Neural cell (in vitro differentiated cells): ENCODE measurements at regions not wholly inside any gene's neighbourhood (a gene's known extent, or its start where the extent isn't known, plus 50 kb on each side); places are given as distances from the start of the nearest gene placed in this dataset.
"Not testable (repeated sequence)": the region's sequence is repeated elsewhere in the genome, so short reads cannot be mapped to it uniquely, and the experiment has no call there.

Experiments used
- H2AFZ ChIP-seq: fragments of 200-600, 300-800 bp; sonication (generic), shearing (Covaris generic); 2 replicates; pipeline ENCODE4 v1.6.0; 2014; ENCODE audit warnings: low read depth, mild to moderate bottlenecking, antibody characterized with exemption, low read length, moderate library complexity
- H3F3A ChIP-seq: fragments of 200-600 bp; shearing (Covaris generic); 2 replicates; pipeline ENCODE4 v1.6.1; 2016; ENCODE audit warnings: mild to moderate bottlenecking, moderate library complexity, mixed read lengths, antibody characterized with exemption, low read length; ENCODE audit not compliant: insufficient read depth, poor library complexity, severe bottlenecking
- H3K27ac ChIP-seq: fragments of 200-600, 300-800 bp; sonication (generic), shearing (Covaris generic); 2 replicates; pipeline ENCODE4 v1.5.1; 2014; ENCODE audit warnings: mild to moderate bottlenecking, low read length, moderate library complexity
- H3K27me3 ChIP-seq: fragments of 300-800, 200-600 bp; sonication (generic), shearing (Covaris generic); 2 replicates; pipeline ENCODE4 v1.6.0; 2014; ENCODE audit warnings: mild to moderate bottlenecking, low read depth, low read length, moderate library complexity; ENCODE audit not compliant: insufficient read depth
- H3K36me3 ChIP-seq: fragments of 300-800, 200-600 bp; sonication (generic), shearing (Covaris generic); 2 replicates; pipeline ENCODE4 v1.5.1; 2014; ENCODE audit warnings: mild to moderate bottlenecking, antibody characterized with exemption, low read length, moderate library complexity; ENCODE audit not compliant: insufficient read depth
- H3K4me2 ChIP-seq: fragments of 300-800, 200-600 bp; sonication (generic), shearing (Covaris generic); 2 replicates; pipeline ENCODE4 v1.6.0; 2014; ENCODE audit warnings: mild to moderate bottlenecking, low read length
- H3K4me3 ChIP-seq: fragments of 300-800, 200-600 bp; sonication (generic), shearing (Covaris generic); 2 replicates; pipeline ENCODE4 v1.5.1; 2014; ENCODE audit warnings: mild to moderate bottlenecking, low read length, moderate library complexity
- H3K79me2 ChIP-seq: fragments of 200-600 bp; shearing (Covaris generic); replicated peaks from 2 replicates; pipeline ENCODE4 v1.6.0; 2014; ENCODE audit warnings: mild to moderate bottlenecking, low read length, moderate library complexity; ENCODE audit not compliant: insufficient read depth
- H3K9ac ChIP-seq: fragments of 300-800, 200-600 bp; sonication (generic), shearing (Covaris generic); 2 replicates; pipeline ENCODE4 v1.6.1; 2016; ENCODE audit warnings: mild to moderate bottlenecking, low read length, mixed read lengths
- H3K9me2 ChIP-seq: fragments of 200-600 bp; shearing (Covaris generic); 2 replicates; pipeline ENCODE4 v1.6.1; 2016; ENCODE audit warnings: mild to moderate bottlenecking, low read length, mixed read lengths; ENCODE audit not compliant: insufficient read depth
- H3K9me3 ChIP-seq: fragments of 200-600, 300-800 bp; sonication (generic), shearing (Covaris generic); 2 replicates; pipeline ENCODE4 v1.6.1; 2016; ENCODE audit warnings: mild to moderate bottlenecking, mixed run types, low read length, moderate library complexity, mixed read lengths
- H4K20me1 ChIP-seq: fragments of 200-600 bp; shearing (Covaris generic); 2 replicates; pipeline ENCODE4 v1.6.1; 2016; ENCODE audit warnings: mild to moderate bottlenecking, mixed run types; ENCODE audit not compliant: insufficient read depth
- CTCF ChIP-seq: fragments of 450-650 bp; IDR thresholded peaks from 2 replicates; pipeline ENCODE4 v1.5.1; 2014; ENCODE audit warnings: antibody characterized with exemption, mild to moderate bottlenecking, moderate library complexity; ENCODE audit not compliant: poor library complexity, severe bottlenecking
- EP300 ChIP-seq: fragments of 450-650 bp; conservative IDR thresholded peaks from 2 replicates; pipeline ENCODE4 v1.6.1; 2014; ENCODE audit warnings: antibody characterized with exemption, mild to moderate bottlenecking, moderate library complexity; ENCODE audit not compliant: poor library complexity, severe bottlenecking
- EZH2 ChIP-seq: fragments of 200-600, 300-800 bp; shearing (Covaris generic), sonication (generic); IDR thresholded peaks from 2 replicates; pipeline ENCODE4 v1.6.1; 2014; ENCODE audit warnings: antibody characterized with exemption, low read length, borderline replicate concordance, mild to moderate bottlenecking; ENCODE audit not compliant: insufficient read depth, poor library complexity, severe bottlenecking
- MXI1 ChIP-seq: fragments of 450-650 bp; conservative IDR thresholded peaks from 2 replicates; pipeline ENCODE4 v1.6.1; 2014; ENCODE audit warnings: antibody characterized with exemption, mild to moderate bottlenecking; ENCODE audit not compliant: poor library complexity, severe bottlenecking
- POLR2AphosphoS5 ChIP-seq: IDR thresholded peaks from 2 replicates; pipeline ENCODE4 v1.6.1; 2012
- RAD21 ChIP-seq: fragments of 450-650 bp; conservative IDR thresholded peaks from 2 replicates; pipeline ENCODE4 v1.6.1; 2014; ENCODE audit warnings: antibody characterized with exemption, mild to moderate bottlenecking, moderate library complexity
- REST ChIP-seq: IDR thresholded peaks from 2 replicates; pipeline ENCODE4 v1.6.1; 2012; ENCODE audit warnings: borderline replicate concordance

GRCh38 chr1:104197516-104197915, 447.8 kb downstream of the AMY1C start:
- Histone ChIP-seq H3K9me3 (no peaks in the 10 kb centered on the region), H4K20me1 (no peaks in the 10 kb centered on the region), H3F3A (no peaks in the 10 kb centered on the region), H3K4me2 (no peak overlapping the region), H3K36me3 (no peaks in the 10 kb centered on the region), H2AFZ (no peak overlapping the region), H3K9ac (no peak overlapping the region), H3K79me2 (no peaks in the 10 kb centered on the region), H3K27ac (no peak overlapping the region), H3K27me3 (no peaks in the 10 kb centered on the region), H3K4me3 (no peak overlapping the region), H3K9me2 (no peaks in the 10 kb centered on the region)
- TF ChIP-seq EZH2 (no peak), EP300 (no peak), REST (no peak), MXI1 (no peak), RAD21 (no peak)

GRCh38 chr1:104212239-104212638, 462.5 kb downstream of the AMY1C start:
- Histone ChIP-seq H3F3A (no peaks in the 10 kb centered on the region), H3K9me3 (no peaks in the 10 kb centered on the region), H3K36me3 (no peaks in the 10 kb centered on the region)

GRCh38 chr1:104217395-104217986, 467.8 kb downstream of the AMY1C start:
- H3K36me3 ChIP-seq, H3K4me2 ChIP-seq, H2AFZ ChIP-seq, H3K9me3 ChIP-seq, H3K27ac ChIP-seq, H3K4me3 ChIP-seq, H3K79me2 ChIP-seq, H3K27me3 ChIP-seq, H3F3A ChIP-seq, H3K9ac ChIP-seq, H4K20me1 ChIP-seq, H3K9me2 ChIP-seq: not testable (repeated sequence)

More at GRCh38 chr1:104212239-104212638, 462.5 kb downstream of the AMY1C start:
- no peak for TF ChIP-seq MXI1
- no peak overlapping the region for H3K4me3 ChIP-seq
- H3K79me2 ChIP-seq = no peaks in the 10 kb centered on the region
- H4K20me1 ChIP-seq = no peaks in the 10 kb centered on the region
- no peak overlapping the region for H2AFZ ChIP-seq
- no peak overlapping the region for H3K4me2 ChIP-seq
- H3K9me2 ChIP-seq = no peaks in the 10 kb centered on the region
- no peak overlapping the region for H3K9ac ChIP-seq
- H3K27me3 ChIP-seq = no peaks in the 10 kb centered on the region
- no peak overlapping the region for H3K27ac ChIP-seq

GRCh38 chr1:104229860-104230259, 480.2 kb downstream of the AMY1C start:
- no peak overlapping the region for H3K9ac ChIP-seq
- no peaks in the 10 kb centered on the region for H3K27me3 ChIP-seq
- H3F3A ChIP-seq = no peaks in the 10 kb centered on the region
- H3K4me3 ChIP-seq = no peak overlapping the region
- H3K27ac ChIP-seq = no peak overlapping the region
- no peak overlapping the region for H3K4me2 ChIP-seq
- H4K20me1 ChIP-seq = no peaks in the 10 kb centered on the region
- H3K9me2 ChIP-seq = no peaks in the 10 kb centered on the region
- H2AFZ ChIP-seq = no peak overlapping the region
- H3K9me3 ChIP-seq = no peaks in the 10 kb centered on the region
- no peaks in the 10 kb centered on the region for H3K36me3 ChIP-seq
- TF ChIP-seq EZH2 (no peak), POLR2AphosphoS5 (no peak), REST (no peak), RAD21 (no peak), CTCF (no peak)
- no peaks in the 10 kb centered on the region for H3K79me2 ChIP-seq
